ENCODE measurements at regions not wholly inside any gene's neighbourhood (a gene's known extent, or its start where the extent isn't known, plus 50 kb on each side); places are given as distances from the start of the nearest gene placed in this dataset.

DNA sequence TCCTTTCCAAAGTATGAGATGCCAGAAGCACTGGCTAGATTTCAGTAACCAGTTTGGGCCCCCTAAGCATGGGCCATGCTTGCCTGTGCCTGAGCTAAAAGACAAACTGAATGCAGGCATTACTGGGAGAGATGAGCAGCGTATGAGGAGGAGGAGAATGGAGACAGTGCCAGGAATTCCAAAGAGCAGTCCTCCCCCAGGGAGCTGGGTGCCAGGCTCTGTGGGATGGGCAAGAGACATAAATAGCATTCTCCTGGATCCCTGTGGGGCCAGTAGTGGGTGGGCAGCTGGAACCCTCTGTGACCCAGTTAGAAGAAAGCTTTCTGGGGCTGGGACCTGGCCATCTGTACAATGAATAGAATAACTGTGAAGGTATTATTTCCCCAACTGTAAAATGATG lies 235.6 kb downstream of the KCNA4 start:
- no peak for DNase-seq (ENCODE audit: low spot score)

DNA sequence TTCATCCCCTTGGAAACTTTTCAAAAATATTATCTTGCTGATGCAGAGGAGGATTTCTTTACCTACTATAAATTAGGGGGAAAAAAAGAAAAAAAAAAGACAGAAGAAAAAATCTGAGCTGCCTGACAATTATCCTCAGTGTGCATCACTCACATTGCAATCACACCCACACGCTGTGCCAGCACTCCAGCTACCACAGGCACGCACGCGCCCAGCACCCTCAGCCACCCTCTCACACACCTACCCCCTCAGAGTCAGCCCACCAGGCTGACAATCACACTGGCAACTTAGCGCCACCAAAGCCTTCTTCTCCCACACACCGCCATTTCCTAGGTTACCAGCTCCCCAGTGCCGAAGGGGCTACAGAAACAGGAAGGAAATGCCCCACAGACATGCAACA lies 236.1 kb downstream of the KCNA4 start:
- DNase-seq (ENCODE audit: low spot score), result no peak

DNA sequence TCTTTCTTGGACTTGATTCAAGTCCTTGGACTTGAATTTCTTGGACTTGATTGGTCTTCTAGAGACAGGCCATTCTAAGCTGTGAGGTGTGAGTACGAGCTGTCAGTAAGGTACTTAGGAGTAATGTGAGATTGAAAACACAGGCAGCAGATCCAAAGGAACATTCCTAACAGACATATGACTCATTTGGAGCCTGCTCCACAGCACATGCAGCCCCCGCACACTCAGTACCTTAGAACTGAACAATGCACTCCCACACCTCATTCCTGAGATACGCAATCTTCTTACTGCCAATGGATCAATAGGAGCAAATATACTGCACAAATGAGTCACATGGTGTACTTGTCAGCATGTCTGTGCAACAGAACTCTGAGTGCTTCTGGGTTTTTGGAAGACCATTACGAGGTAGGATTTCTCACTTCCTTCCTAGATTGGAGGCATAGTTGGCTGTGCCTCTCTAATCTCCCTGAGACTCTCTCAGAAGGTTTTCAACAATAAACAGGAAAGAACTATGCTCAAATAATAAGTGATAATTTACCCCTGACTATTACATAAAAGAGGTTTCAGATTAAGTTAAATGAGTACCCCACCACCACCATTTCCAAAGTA lies 243.1 kb downstream of the KCNA4 start:
- no peak for DNase-seq (ENCODE audit: low spot score)

DNA sequence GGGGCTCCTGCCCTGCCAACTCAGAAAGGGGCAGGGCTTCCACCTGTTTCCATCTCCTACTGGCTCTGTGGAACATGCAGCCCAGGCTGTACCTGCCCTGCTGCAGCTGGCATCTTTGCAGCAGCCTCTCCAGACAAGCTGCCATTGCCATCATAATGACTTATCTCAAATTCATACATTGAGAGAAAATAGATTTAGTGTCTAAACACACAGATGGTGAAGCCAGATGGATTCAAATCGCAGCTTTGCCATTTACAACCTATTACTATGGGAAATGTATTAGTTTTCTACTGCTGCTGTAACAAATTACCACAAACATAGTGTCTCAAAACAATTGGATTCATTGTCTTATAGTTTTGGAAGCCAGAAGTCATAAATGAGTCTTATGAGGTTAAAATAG lies 260.0 kb downstream of the KCNA4 start:
- no peak for DNase-seq (ENCODE audit: low spot score)

DNA sequence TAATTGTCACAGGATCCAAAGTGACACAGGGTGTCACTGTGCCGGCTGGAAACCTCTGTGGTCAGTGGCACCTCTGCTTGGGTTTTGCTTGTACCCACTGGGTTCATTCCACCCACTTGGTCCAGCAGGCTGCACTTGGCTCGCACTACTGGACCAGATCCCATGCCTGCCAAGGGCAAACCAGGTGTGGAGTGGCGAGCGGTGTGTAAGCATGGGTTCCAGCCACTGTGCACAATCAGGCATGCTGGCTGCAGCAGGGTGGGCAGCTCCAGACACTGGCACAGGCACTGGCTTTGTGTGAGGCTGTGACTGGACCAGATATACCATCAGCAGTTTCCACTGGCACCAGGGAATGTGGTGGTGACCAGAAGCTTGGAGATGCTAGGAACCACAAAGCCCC lies 261.4 kb downstream of the KCNA4 start:
- no peak for DNase-seq (ENCODE audit: low spot score)

DNA sequence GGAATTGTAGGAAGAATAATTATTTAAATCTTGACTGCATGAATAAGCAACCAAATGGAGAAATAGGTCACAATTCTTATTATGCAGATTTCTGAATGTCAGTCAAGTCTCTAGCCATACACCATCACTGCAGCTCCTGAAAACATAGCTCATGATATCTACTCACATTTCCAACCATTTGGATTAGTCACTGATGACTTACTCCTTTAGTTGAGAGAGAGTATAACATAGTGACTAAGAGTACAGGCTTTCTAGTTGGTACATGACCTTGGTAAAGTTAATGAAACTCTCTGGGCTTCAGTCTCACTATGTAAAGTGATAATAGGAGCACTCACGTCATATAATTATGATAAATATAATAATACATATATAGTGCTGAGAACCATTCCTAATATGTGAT lies 265.2 kb downstream of the KCNA4 start:
- DNase-seq (ENCODE audit: low spot score), result no peak

DNA sequence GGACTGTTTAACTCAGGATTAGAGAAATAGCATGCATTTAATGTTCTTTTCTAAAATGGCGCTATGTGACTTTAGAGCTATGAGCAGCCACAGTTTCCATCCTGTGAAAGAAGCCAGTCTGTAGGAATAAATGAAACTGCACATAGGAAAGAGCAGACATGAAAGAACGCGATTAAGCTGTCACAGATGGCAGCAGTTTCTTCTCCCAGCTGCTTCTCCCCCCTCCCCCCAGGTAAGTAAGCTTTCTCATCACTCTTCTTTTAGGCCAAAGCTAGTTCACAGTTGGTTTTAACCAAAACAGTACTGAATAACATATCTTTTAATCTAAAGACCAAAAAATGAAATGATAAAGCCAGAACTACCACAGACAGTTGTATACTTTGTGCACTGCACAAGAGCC lies 266.4 kb downstream of the KCNA4 start:
- DNase-seq (ENCODE audit: low spot score), result no peak

DNA sequence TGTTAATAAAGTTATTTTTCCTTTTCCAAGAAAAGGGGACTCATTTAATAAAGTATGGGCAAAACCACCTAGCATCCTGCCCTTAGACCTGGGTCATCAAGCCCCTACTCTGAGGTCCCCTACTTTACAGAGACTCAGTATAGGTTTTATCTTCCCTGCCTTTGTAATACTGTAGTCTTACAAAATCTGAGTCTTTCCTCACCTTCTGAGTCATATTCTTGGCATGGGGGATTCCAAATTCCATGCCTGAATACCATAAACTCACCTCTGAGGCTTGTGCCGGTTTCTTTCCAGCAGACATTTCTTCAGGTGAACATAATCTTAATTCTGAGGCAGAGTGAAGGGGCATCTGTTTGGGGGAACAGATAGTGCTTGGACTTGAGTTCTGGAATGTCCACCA lies 282.5 kb downstream of the KCNA4 start:
- DNase-seq (ENCODE audit: low spot score), result no peak

DNA sequence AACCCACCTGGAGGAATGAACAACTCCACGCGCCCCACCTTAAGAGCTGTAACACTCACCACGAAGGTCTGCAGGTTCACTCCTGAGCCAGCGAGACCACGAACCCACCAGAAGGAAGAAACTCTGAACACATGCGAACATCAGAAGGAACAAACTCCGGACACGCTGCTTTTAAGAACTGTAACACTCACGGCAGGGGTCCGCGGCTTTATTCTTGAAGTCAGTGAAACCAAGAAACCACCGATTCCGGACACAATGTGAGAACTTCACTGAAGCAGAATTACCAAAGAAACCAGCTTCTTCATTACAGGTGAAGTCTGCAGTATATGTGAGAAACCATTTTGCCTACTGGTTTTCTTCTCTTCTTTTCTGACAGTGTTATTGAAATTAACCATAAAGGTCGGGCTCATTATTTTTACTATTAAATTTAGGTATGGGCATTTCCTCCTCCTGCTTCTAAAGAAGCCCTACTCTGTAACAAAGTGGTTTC lies 303.0 kb downstream of the KCNA4 start:
- no peak for DNase-seq (ENCODE audit: low spot score)

DNA sequence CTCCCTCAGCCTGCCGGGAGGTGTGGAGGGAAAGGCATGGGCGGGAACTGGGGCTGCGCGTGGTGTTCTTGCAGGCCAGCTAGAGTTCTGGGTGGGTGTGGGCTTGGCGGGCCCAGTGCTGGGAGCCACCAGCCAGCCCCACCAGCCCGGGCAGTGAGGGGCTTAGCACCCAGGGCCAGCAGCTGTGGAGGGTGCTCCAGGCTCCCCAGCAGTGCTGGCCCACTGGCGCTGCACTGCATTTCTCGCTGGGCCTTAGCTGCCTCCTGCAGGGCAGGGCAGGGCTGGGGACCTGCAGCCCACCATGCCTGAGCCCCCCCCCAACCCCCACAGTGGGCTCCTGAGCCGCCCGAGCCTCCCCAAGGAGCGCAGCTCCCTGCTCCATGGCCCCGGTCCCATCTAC lies 304.2 kb downstream of the KCNA4 start:
- no peak for DNase-seq (ENCODE audit: low spot score)

DNA sequence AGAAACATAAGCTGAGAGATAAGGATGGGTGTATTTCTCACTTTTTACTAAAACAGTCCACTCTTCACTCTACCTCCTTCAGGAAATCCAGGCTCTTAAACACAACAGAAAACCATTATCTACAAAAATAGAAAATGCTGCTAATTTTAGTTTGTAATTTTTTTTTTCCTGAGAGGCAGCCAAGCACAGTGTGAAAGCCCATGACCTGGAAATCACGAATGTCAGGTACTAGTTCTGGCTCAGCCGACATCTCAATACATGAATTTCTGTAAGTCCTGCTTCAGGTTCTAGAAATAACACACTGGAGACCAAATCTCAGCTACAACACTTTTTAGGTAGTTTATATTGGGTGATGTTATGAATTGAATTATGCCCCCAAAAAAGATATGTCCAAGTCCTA lies 308.9 kb downstream of the KCNA4 start:
- no peak for DNase-seq (ENCODE audit: low spot score)

DNA sequence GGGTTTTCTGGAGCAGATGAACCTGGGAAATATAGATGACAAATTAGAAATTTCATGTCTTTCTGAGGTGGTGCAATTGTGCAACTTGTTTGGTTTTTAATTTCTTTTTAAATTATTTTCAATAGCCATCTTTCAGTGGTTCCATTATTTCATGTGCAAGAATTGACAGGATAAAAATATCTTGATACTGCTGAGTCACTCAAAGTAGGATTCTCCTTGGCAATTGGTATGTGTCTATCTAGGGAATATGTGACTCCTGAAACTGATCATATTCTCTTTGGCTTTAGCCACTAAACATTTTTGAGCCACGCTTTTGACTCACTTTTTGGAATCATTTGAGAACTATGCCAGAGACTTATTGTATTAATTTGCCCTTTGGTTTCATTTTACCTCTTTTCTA lies 331.5 kb downstream of the KCNA4 start:
- DNase-seq (ENCODE audit: low spot score), result no peak

DNA sequence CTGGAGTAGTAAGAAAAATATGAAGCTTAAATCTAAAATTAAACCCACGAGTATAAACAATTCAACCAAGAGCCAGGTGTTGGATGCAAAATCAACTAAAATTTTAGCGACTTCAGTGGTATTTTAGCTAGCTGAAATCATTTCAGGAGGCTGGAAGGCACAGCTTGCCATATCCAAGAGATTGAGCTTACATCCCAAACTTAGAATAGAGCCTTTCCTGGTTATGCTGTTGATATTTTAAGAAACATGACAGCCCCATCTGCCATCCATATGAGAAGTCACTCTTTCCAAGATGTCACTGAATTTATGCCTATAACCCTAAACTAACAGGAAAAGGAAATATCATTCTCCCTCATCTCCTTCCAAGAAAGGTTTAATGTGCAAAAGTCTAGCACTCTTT lies 334.0 kb downstream of the KCNA4 start:
- no peak for DNase-seq (ENCODE audit: low spot score)

DNA sequence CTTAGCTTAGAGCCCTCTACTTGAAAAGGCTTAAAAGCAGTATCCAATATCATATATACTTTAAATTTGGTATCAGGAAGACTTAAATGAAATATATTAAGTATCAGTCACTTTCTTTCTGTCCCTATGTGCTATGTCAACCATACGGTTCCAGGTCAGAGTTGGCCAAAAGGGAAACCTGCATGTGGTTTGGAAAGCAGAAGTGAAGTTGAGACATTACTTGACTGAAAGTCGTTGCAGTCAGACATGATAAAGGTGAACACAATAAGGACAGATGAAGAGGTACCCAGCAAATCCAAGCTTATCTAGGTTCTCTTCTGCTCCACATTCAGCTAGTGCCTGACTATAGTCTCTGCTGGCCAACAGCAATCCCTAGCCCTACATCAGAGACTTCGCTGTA lies 336.8 kb downstream of the KCNA4 start:
- DNase-seq (ENCODE audit: low spot score), result no peak

DNA sequence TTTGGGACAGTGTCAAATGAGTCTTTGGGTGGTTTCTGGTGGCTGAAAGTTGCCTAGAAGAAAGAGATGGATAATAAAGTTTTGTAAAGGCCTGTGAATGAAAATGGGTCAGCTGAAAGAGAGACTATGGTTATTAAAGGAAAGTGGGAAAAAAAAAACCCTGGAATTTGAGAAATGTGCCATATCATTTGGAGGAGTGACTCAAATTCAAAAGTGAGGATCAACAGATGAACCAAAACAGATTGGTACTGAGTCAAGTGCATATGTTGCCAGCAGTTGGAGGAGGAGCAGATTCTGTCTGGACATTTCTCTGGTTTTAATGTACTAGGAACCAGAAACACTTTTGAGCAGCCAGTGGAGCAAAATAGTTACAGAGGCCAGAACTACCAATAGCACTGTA lies 339.8 kb downstream of the KCNA4 start:
- DNase-seq (ENCODE audit: low spot score), result no peak

DNA sequence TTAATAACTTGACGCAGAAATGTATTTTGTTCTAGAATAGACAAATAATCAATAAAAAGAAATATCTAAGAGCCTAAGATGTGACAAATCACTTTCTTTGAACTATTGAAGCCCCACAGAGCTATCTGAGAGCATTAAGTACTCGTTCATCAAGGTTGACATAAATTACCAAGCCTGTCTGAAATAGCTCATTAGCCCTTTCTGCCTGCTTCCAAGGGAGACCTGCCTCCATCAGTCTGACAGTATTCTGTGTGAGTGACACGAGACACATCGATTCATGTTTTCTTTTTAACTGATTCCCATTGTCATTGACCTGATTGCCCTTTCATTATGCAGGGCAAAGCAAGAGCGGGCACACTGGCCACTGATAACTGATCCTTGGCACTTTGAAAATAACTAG lies 347.5 kb downstream of the KCNA4 start:
- no peak for DNase-seq (ENCODE audit: low spot score)

DNA sequence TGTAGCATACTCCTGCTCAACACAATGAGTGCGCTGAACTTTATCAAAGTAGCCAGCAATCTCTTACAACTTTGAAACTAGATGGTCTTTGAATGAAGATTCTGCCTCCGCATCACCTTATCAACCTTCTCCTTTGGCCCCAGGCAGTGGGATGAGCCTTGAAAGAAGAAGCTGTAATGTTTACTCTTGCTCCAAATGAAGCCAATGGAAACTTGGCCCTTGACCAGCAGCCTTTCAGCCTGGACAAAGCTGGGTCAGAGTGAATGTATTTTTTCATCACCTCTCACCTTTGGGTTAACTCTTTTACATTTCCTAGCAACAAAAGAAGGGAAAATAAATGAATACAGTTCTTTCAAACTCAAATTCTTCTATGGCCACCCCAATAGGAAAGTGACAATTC lies 359.1 kb downstream of the KCNA4 start:
- DNase-seq (ENCODE audit: low spot score), result no peak

DNA sequence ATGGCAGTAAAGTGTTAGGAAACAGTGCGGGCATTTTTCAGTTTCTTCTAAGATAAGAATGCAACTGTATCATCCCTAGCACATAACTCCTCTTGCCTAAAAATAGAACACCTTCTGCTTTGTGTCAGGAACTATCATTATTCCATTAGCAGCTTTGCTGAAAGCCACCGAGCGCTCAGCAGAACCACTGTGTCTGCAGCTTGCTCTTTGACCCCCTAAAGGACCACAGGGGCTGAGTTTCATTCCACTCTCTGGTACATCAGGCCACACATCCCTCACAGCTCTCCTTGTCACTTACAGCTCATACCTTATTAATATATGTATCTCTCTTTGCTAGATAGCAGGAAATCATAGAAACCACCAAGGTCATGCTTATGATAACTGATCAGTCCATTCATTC lies 360.2 kb downstream of the KCNA4 start:
- DNase-seq (ENCODE audit: low spot score), result no peak

DNA sequence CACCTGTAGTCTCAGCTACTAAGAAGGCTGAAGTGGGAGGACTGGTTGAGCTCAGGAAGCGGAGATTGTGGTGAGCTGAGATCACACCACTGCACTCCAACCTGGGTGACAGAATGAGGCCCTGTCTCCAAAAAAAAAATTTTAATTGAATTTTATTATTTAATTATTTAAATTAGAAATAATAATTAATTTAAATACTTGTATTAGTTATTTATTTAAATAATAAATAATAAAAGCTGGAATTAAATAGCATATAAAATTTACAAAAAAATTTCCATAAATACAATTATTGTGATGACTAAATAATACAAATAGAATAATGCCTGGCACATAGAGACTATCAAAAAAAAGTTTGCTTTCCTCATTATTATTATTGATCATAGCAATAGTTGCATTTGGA lies 371.5 kb downstream of the KCNA4 start:
- no peak for DNase-seq (ENCODE audit: low spot score)

DNA sequence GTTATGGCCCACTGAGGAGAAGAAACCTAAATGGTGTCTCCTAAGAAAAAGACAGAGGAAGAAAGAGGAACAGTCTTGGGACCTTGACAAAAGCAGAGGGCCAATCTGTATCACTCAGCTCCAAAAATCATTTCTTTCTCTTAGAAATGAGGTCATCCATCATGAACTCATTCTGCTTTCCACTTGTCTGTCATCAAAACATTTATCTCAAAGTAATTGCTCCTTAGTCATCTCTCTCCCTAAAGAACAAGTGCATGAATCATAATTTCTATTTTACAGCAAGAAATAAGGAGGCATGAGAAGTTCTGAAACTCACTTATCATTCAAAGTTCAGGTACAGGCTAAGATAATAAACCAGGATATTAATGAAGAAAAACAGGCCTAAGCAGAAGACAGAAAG lies 375.6 kb downstream of the KCNA4 start:
- DNase-seq (ENCODE audit: low spot score), result no peak

DNA sequence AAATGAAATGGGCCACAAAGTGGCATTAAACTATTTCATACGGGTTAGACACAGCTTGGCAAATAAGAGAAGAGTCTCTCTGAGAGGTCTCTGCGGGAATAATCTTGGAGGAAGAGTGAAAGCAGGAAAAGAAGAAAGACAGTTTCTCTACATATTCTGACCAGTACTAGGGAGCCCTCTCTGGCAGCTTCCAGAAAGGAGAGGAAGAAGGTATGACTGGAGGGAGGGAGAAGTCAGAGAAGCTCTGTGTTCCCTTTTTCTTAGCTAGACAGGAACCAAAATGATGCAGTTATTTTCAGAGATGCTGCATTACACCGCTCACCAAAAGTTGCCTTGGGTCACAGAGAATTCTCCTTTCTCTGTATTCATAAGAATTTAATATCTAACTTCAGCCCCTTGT lies 382.1 kb downstream of the KCNA4 start:
- DNase-seq (ENCODE audit: low spot score), result no peak

DNA sequence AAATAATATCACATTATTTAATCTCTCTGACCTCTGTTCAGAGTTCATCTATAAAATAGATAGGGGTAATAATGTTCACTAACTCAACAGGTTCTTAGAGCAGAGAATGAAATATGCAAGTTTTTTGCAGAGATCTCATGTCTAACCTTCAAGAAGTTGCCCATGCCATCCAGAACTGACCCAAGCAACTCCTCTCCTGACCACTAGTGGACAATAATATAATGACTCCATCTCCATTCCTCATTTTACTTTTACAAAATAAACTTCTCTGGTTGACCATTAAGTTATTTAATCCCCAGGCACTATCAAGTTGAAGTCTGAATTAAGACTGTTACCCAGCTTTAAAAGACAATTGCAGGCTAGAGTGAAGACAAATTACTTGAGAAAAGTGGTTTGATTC lies 382.6 kb downstream of the KCNA4 start:
- no peak for DNase-seq (ENCODE audit: low spot score)

DNA sequence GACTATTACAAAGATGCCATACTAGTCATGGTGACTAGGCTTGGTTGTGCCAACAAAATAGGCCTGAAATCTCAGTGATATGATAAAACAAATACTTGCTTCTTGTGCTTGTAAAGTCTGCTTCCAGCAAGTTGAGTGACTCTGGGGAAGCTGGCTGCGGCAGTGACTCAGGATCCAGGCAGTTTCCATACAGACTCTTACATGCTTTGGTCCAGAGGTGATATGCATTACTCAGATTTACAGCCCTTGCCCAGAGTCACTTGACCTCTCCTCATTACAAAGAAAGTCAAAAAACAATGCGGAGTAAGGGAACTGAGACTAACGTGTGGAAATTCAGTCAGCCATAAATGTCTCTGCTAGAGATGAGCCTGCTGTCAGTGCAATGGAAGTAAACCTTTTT lies 387.5 kb downstream of the KCNA4 start:
- DNase-seq (ENCODE audit: low spot score), result no peak

DNA sequence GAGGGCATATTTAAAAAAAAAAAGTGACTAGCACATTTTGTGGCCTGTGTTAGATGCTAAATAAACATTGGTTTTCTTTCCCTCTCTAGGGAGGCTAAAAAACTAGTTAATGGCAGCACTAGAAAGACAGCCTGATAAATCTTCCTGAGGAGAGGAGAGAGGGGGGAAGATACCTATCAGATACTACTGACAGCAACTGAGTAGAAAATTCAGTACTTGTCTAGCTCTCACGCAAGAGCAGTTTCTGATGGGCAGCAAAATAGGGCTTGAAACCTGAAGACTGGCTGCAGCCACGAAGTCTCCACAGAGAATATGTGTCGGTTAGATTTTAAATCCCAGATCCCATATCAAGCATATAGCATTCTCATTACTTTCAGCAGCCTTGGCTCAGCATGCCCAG lies 388.2 kb downstream of the KCNA4 start:
- DNase-seq (ENCODE audit: low spot score), result no peak

DNA sequence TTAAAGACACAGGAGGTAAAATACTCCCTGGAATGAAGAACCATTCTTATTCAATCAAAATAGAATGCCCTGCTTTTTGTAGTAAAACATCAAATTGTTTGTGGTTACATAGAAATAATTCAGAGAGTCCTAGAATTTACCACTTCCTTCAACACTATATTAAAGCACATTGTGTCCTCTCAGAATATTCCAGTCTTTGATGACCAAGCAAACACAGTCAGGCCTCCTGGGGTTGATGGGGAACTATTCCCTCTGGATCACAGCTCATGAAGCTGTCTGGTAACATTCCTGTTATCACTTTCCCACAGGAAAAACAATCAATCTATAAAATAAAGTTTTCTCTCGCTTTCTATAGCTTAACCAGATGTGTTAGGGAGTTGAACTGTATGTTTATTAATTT lies 389.3 kb downstream of the KCNA4 start:
- DNase-seq (ENCODE audit: low spot score), result no peak

All from HuH-7 (cell line).